Nephron progenitor cell (in vitro differentiated cells): ENCODE measurements at regions not wholly inside any gene's neighbourhood (a gene's known extent, or its start where the extent isn't known, plus 50 kb on each side); places are given as distances from the start of the nearest gene placed in this dataset.

ENCODE experiments used
- DNase-seq: peaks from one replicate; pipeline ENCODE4 v3.0.0; 2021
- H3K27ac Mint-ChIP-seq: 2 replicates; pipeline ENCODE4 v1.8.0; 2021; ENCODE audit warnings: mild to moderate bottlenecking, moderate library complexity, mixed read lengths
- H3K27me3 Mint-ChIP-seq: 2 replicates; pipeline ENCODE4 v1.8.0; 2021; ENCODE audit warnings: mild to moderate bottlenecking, low read depth, mixed read lengths; ENCODE audit not compliant: poor library complexity
- H3K36me3 Mint-ChIP-seq: 2 replicates; pipeline ENCODE4 v1.8.0; 2021; ENCODE audit warnings: low read depth, mixed read lengths
- H3K4me1 Mint-ChIP-seq: 2 replicates; pipeline ENCODE4 v1.8.0; 2021; ENCODE audit warnings: mixed read lengths
- H3K4me3 Mint-ChIP-seq: 2 replicates; pipeline ENCODE4 v1.8.0; 2021; ENCODE audit warnings: mild to moderate bottlenecking, moderate library complexity, mixed read lengths
- H3K9me3 Mint-ChIP-seq: 2 replicates; pipeline ENCODE4 v1.8.0; 2021; ENCODE audit warnings: mild to moderate bottlenecking, moderate library complexity, mixed read lengths
- CTCF ChIP-seq: fragments of 200-600 bp; sonication (generic); IDR thresholded peaks from 2 replicates; pipeline ENCODE4 v1.5.0; 2021; ENCODE audit warnings: antibody characterized with exemption

GRCh38 chr2:5264361-5264760, 427.8 kb upstream of the SOX11 start:
- Mint-ChIP-seq H3K27ac (no peak overlapping the region), H3K4me3 (no peak overlapping the region), H3K36me3 (no peaks in the 10 kb centered on the region), H3K27me3 (peaks cover 15% of the 10 kb centered on the region), H3K4me1 (no peaks in the 10 kb centered on the region), H3K9me3 (peaks cover 10% of the 10 kb centered on the region)
- DNase-seq, result no peak
- no peak for TF ChIP-seq CTCF

- no peaks in the 10 kb centered on the region for H3K36me3 Mint-ChIP-seq
- no peak for TF ChIP-seq CTCF
- no peak overlapping the region for H3K27ac Mint-ChIP-seq
- peaks cover 7% of the 10 kb centered on the region for H3K27me3 Mint-ChIP-seq
- peaks cover 10% of the 10 kb centered on the region for H3K4me1 Mint-ChIP-seq
- no peak overlapping the region for H3K4me3 Mint-ChIP-seq
- DNase-seq, result no peak
- H3K9me3 Mint-ChIP-seq, result peaks cover 11% of the 10 kb centered on the region
These were observed 407.1 kb upstream of the SOX11 start for GRCh38 chr2:5285061-5285460.

- no peak for TF ChIP-seq CTCF
- H3K4me3 Mint-ChIP-seq, result no peak overlapping the region
These were observed 406.1 kb upstream of the SOX11 start for GRCh38 chr2:5285872-5286769.

GRCh38 chr2:5287558-5288334, 404.4 kb upstream of the SOX11 start:
- peaks cover 10% of the 10 kb centered on the region for H3K4me1 Mint-ChIP-seq
- H3K27me3 Mint-ChIP-seq, result peaks cover 10% of the 10 kb centered on the region
- no peak overlapping the region for H3K27ac Mint-ChIP-seq
- no peak for TF ChIP-seq CTCF
- no peaks in the 10 kb centered on the region for H3K9me3 Mint-ChIP-seq
- no peak for DNase-seq
- no peaks in the 10 kb centered on the region for H3K36me3 Mint-ChIP-seq
- H3K4me3 Mint-ChIP-seq, result no peak overlapping the region

More at GRCh38 chr2:5285872-5286769, 406.1 kb upstream of the SOX11 start:
- Mint-ChIP-seq H3K9me3 (peaks cover 6% of the 10 kb centered on the region), H3K36me3 (no peaks in the 10 kb centered on the region), H3K27ac (no peak overlapping the region), H3K4me1 (peaks cover 10% of the 10 kb centered on the region), H3K27me3 (peaks cover 7% of the 10 kb centered on the region)
- no peak for DNase-seq

GRCh38 chr2:5290900-5291546, 401.2 kb upstream of the SOX11 start:
- H3K4me1 Mint-ChIP-seq, result peaks cover 4% of the 10 kb centered on the region
- no peaks in the 10 kb centered on the region for H3K36me3 Mint-ChIP-seq
- H3K9me3 Mint-ChIP-seq, result no peaks in the 10 kb centered on the region
- H3K27me3 Mint-ChIP-seq, result peaks cover 8% of the 10 kb centered on the region
- no peak overlapping the region for H3K4me3 Mint-ChIP-seq
- H3K27ac Mint-ChIP-seq, result no peak overlapping the region
- no peak for DNase-seq
- TF ChIP-seq CTCF, result no peak
